Parathyroid adenoma (tissue), 2 donors: ENCODE measurements at regions not wholly inside any gene's neighbourhood (a gene's known extent, or its start where the extent isn't known, plus 50 kb on each side); places are given as distances from the start of the nearest gene placed in this dataset.

Experiments used
- H2AFZ ChIP-seq: fragments of 300-600 bp; sonication (generic); one replicate; pipeline ENCODE4 v1.7.0; 2017; ENCODE audit warnings: antibody characterized with exemption, mild to moderate bottlenecking
- H3K27ac ChIP-seq: fragments of 300-600 bp; sonication (generic); one replicate; pipeline ENCODE4 v1.7.0; 2017
- H3K27me3 ChIP-seq: fragments of 300-600 bp; sonication (generic); one replicate; pipeline ENCODE4 v1.7.0; 2017; ENCODE audit warnings: low read length; ENCODE audit not compliant: control insufficient read depth, insufficient read depth
- H3K36me3 ChIP-seq: fragments of 300-600 bp; sonication (generic); one replicate; pipeline ENCODE4 v1.7.0; 2017; ENCODE audit warnings: low read length; ENCODE audit not compliant: control insufficient read depth, insufficient read depth
- H3K4me1 ChIP-seq: fragments of 300-600 bp; sonication (generic); one replicate; pipeline ENCODE4 v1.7.0; 2017; ENCODE audit warnings: control low read depth
- H3K4me2 ChIP-seq: fragments of 300-600 bp; sonication (generic); one replicate; pipeline ENCODE4 v1.7.0; 2017; ENCODE audit warnings: low read length
- H3K4me3 ChIP-seq: fragments of 300-600 bp; sonication (generic); one replicate; pipeline ENCODE4 v1.7.0; 2017; ENCODE audit warnings: low read depth, low read length
- H3K79me2 ChIP-seq: fragments of 300-600 bp; sonication (generic); one replicate; pipeline ENCODE4 v1.7.0; 2017; ENCODE audit warnings: control low read depth
- H3K9ac ChIP-seq: fragments of 300-600 bp; sonication (generic); one replicate; pipeline ENCODE4 v1.7.0; 2017; ENCODE audit warnings: mild to moderate bottlenecking
- H3K9me3 ChIP-seq: fragments of 300-600 bp; sonication (generic); one replicate; pipeline ENCODE4 v1.7.0; 2017; ENCODE audit warnings: low read length; ENCODE audit not compliant: control insufficient read depth
- TF ChIP-seq, protein P1 (sequence below): fragments of 300-600 bp; sonication (generic); IDR thresholded peaks from one replicate; pipeline ENCODE4 v1.7.0; 2017; ENCODE audit warnings: antibody characterized with exemption, mild to moderate bottlenecking
- donor health status: primary hyperparathyroidism.

- TF ChIP-seq, protein P1, sequence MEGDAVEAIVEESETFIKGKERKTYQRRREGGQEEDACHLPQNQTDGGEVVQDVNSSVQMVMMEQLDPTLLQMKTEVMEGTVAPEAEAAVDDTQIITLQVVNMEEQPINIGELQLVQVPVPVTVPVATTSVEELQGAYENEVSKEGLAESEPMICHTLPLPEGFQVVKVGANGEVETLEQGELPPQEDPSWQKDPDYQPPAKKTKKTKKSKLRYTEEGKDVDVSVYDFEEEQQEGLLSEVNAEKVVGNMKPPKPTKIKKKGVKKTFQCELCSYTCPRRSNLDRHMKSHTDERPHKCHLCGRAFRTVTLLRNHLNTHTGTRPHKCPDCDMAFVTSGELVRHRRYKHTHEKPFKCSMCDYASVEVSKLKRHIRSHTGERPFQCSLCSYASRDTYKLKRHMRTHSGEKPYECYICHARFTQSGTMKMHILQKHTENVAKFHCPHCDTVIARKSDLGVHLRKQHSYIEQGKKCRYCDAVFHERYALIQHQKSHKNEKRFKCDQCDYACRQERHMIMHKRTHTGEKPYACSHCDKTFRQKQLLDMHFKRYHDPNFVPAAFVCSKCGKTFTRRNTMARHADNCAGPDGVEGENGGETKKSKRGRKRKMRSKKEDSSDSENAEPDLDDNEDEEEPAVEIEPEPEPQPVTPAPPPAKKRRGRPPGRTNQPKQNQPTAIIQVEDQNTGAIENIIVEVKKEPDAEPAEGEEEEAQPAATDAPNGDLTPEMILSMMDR, result no peak
- Histone ChIP-seq H3K36me3 (no peaks in the 10 kb centered on the region), H3K4me1 (no peaks in the 10 kb centered on the region), H3K9me3 (no peaks in the 10 kb centered on the region), H2AFZ (no peak overlapping the region), H3K9ac (no peak overlapping the region), H3K27ac (no peak overlapping the region), H3K27me3 (no peaks in the 10 kb centered on the region), H3K4me3 (no peak overlapping the region), H3K4me2 (no peak overlapping the region), H3K79me2 (no peaks in the 10 kb centered on the region)
Observed at GRCh38 chr2:71785516-71785981, 332.2 kb downstream of the DYSF start.

DNA sequence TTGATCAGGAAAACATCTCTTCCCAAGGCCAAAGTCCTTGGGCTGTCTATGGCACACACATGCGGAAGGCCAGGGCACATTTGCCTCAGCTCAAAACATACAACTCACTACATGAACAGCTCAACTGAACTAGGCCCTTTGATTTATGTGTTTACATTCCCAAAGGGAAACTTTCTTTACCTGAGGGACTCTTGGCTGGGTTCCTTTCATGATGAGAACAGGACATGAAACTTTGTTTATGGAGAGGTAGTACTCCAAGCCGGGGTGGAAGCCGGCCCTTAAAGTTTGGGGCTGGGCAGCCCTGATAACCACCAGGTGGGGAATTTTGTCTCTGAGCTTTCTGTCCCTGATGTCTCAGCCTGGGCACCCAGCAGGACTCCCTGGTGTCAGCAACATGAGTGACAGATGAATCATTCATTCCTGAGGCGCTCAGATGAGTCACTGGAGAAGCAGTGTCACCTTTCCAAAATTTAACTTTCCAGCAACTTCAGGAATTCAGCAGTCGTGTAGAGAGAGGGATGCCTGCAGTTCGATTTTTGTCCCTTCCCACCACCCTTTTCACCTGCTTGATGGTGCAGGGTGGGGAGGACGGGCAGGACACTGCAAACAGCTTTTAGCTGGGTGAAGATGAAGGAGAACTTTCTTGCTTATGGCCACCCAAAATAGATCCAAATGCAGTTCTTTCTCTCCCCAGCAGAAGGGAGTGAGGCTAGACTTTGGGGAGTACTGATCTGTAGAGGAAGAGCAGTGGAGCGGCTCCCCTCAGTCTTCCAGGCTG, 331.6 kb downstream of the DYSF start:
- no peaks in the 10 kb centered on the region for H3K79me2 ChIP-seq
- no peaks in the 10 kb centered on the region for H3K4me1 ChIP-seq
- TF ChIP-seq, protein P1, result no peak
- H3K9me3 ChIP-seq, result no peaks in the 10 kb centered on the region
- H3K27me3 ChIP-seq, result no peaks in the 10 kb centered on the region
- no peaks in the 10 kb centered on the region for H3K36me3 ChIP-seq
- no peak overlapping the region for H3K4me3 ChIP-seq
- no peak overlapping the region for H3K4me2 ChIP-seq
- H3K27ac ChIP-seq, result no peak overlapping the region
- no peak overlapping the region for H3K9ac ChIP-seq
- H2AFZ ChIP-seq, result no peak overlapping the region

- H3K4me2 ChIP-seq, result no peak overlapping the region
- no peak overlapping the region for H2AFZ ChIP-seq
- no peaks in the 10 kb centered on the region for H3K79me2 ChIP-seq
- no peaks in the 10 kb centered on the region for H3K4me1 ChIP-seq
- no peaks in the 10 kb centered on the region for H3K27me3 ChIP-seq
- H3K9ac ChIP-seq, result no peak overlapping the region
- TF ChIP-seq, protein P1, result no peak
- H3K36me3 ChIP-seq, result no peaks in the 10 kb centered on the region
- H3K4me3 ChIP-seq, result no peak overlapping the region
- no peak overlapping the region for H3K27ac ChIP-seq
- H3K9me3 ChIP-seq, result no peaks in the 10 kb centered on the region
Observed at GRCh38 chr2:71783815-71784214, 330.5 kb downstream of the DYSF start.

DNA sequence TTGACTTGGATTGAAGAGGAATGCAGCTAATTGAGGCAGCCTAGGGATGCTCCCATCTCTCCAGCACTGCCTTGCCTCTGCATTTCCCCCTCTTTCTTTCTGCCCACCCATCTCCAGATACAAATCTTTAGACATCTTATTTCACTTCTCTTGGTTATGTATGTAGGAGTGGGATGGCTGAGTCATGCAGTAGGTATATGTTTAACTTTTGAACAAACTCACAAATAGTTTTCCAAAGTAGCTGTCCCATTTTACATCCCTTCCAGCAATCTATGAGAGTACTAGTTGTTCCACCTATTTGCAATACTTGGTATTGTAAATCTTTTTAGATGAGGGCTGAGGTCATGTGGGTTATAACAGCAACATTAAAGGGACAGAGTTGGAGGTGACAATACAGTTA, 329.9 kb downstream of the DYSF start:
- H3K9me3 ChIP-seq, result no peaks in the 10 kb centered on the region
- H3K4me2 ChIP-seq, result no peak overlapping the region
- H3K79me2 ChIP-seq, result no peaks in the 10 kb centered on the region
- H3K27ac ChIP-seq, result no peak overlapping the region
- H3K9ac ChIP-seq, result no peak overlapping the region
- H3K4me1 ChIP-seq, result no peaks in the 10 kb centered on the region
- H3K4me3 ChIP-seq, result no peak overlapping the region
- no peaks in the 10 kb centered on the region for H3K36me3 ChIP-seq
- H2AFZ ChIP-seq, result no peak overlapping the region
- no peaks in the 10 kb centered on the region for H3K27me3 ChIP-seq
- TF ChIP-seq, protein P1, result no peak

GRCh38 chr2:71782323-71782722, 329.0 kb downstream of the DYSF start:
- Histone ChIP-seq H3K4me1 (no peaks in the 10 kb centered on the region), H3K27ac (no peak overlapping the region), H3K9ac (no peak overlapping the region), H2AFZ (no peak overlapping the region), H3K36me3 (no peaks in the 10 kb centered on the region), H3K27me3 (no peaks in the 10 kb centered on the region), H3K4me2 (no peak overlapping the region), H3K4me3 (no peak overlapping the region), H3K79me2 (no peaks in the 10 kb centered on the region), H3K9me3 (no peaks in the 10 kb centered on the region)
- TF ChIP-seq, protein P1, result no peak
